ENCODE measurements at regions not wholly inside any gene's neighbourhood (a gene's known extent, or its start where the extent isn't known, plus 50 kb on each side); places are given as distances from the start of the nearest gene placed in this dataset.

GRCh38 chr19:27652796-27653195 lies 1560.2 kb downstream of the UQCRFS1 start:
- TF ChIP-seq CTCF (IDR thresholded peaks at IDR 0.05) (no peak), POLR2AphosphoS5 (IDR thresholded peaks at IDR 0.05; ENCODE audit: insufficient read depth in 1 of 2, low read depth in 1 of 2) (no peak), POLR2A (IDR thresholded peaks at IDR 0.05) (no peak)

All from vagina (tissue), 2 donors.